ENCODE measurements at regions not wholly inside any gene's neighbourhood (a gene's known extent, or its start where the extent isn't known, plus 50 kb on each side); places are given as distances from the start of the nearest gene placed in this dataset.
"Not testable (repeated sequence)": the region's sequence is repeated elsewhere in the genome, so short reads cannot be mapped to it uniquely, and the experiment has no call there.

- H3K4me3 Mint-ChIP-seq: no peak overlapping the region
- H3K9me3 Mint-ChIP-seq: no peaks in the 10 kb centered on the region
- H3K27me3 Mint-ChIP-seq: no peaks in the 10 kb centered on the region
- no peak overlapping the region for H3K27ac Mint-ChIP-seq
- H3K4me1 Mint-ChIP-seq: no peaks in the 10 kb centered on the region
- no peak for ATAC-seq
- H3K36me3 Mint-ChIP-seq: no peaks in the 10 kb centered on the region
Measured at GRCh38 chr3:21043139-21043538, 707.9 kb downstream of the ZNF385D start.

- ATAC-seq: no peak
- Mint-ChIP-seq H3K9me3 (no peaks in the 10 kb centered on the region), H3K27ac (no peak overlapping the region), H3K27me3 (no peaks in the 10 kb centered on the region), H3K4me1 (no peaks in the 10 kb centered on the region), H3K36me3 (no peaks in the 10 kb centered on the region), H3K4me3 (no peak overlapping the region)
Measured at GRCh38 chr3:21042184-21042583, 708.8 kb downstream of the ZNF385D start.

- no peak for ATAC-seq
- Mint-ChIP-seq H3K27ac (no peak overlapping the region), H3K4me1 (no peaks in the 10 kb centered on the region), H3K36me3 (no peaks in the 10 kb centered on the region), H3K27me3 (no peaks in the 10 kb centered on the region), H3K9me3 (no peaks in the 10 kb centered on the region), H3K4me3 (no peak overlapping the region)
Measured at GRCh38 chr3:21041621-21042020, 709.4 kb downstream of the ZNF385D start.

GRCh38 chr3:21036888-21037287, 714.1 kb downstream of the ZNF385D start:
- Mint-ChIP-seq H3K9me3 (peaks cover 3% of the 10 kb centered on the region), H3K4me3 (no peak overlapping the region), H3K27ac (no peak overlapping the region), H3K4me1 (no peaks in the 10 kb centered on the region), H3K27me3 (no peaks in the 10 kb centered on the region), H3K36me3 (no peaks in the 10 kb centered on the region)
- no peak for ATAC-seq

- H3K27ac Mint-ChIP-seq: no peak overlapping the region
- H3K36me3 Mint-ChIP-seq: no peaks in the 10 kb centered on the region
- no peaks in the 10 kb centered on the region for H3K9me3 Mint-ChIP-seq
- H3K4me1 Mint-ChIP-seq: no peaks in the 10 kb centered on the region
- H3K27me3 Mint-ChIP-seq: no peaks in the 10 kb centered on the region
- ATAC-seq: no peak
- no peak overlapping the region for H3K4me3 Mint-ChIP-seq
Measured at GRCh38 chr3:21028412-21028811, 722.6 kb downstream of the ZNF385D start.

GRCh38 chr3:21024563-21024962, 726.4 kb downstream of the ZNF385D start:
- H3K27me3 Mint-ChIP-seq: no peaks in the 10 kb centered on the region
- no peak overlapping the region for H3K4me3 Mint-ChIP-seq
- no peak for ATAC-seq
- H3K4me1 Mint-ChIP-seq: no peaks in the 10 kb centered on the region
- H3K36me3 Mint-ChIP-seq: no peaks in the 10 kb centered on the region
- H3K27ac Mint-ChIP-seq: no peak overlapping the region
- no peaks in the 10 kb centered on the region for H3K9me3 Mint-ChIP-seq

GRCh38 chr3:21020681-21021080, 730.3 kb downstream of the ZNF385D start:
- H3K27me3 Mint-ChIP-seq: no peaks in the 10 kb centered on the region
- ATAC-seq: no peak
- peaks cover 6% of the 10 kb centered on the region for H3K9me3 Mint-ChIP-seq
- no peaks in the 10 kb centered on the region for H3K36me3 Mint-ChIP-seq
- H3K4me3 Mint-ChIP-seq: no peak overlapping the region
- no peak overlapping the region for H3K27ac Mint-ChIP-seq
- no peaks in the 10 kb centered on the region for H3K4me1 Mint-ChIP-seq

- no peaks in the 10 kb centered on the region for H3K36me3 Mint-ChIP-seq
- ATAC-seq: no peak
- H3K4me1 Mint-ChIP-seq: no peaks in the 10 kb centered on the region
- H3K9me3 Mint-ChIP-seq: peaks cover 6% of the 10 kb centered on the region
- H3K27ac Mint-ChIP-seq: no peak overlapping the region
- no peak overlapping the region for H3K4me3 Mint-ChIP-seq
- no peaks in the 10 kb centered on the region for H3K27me3 Mint-ChIP-seq
Measured at GRCh38 chr3:21020043-21020442, 731.0 kb downstream of the ZNF385D start.

DNA sequence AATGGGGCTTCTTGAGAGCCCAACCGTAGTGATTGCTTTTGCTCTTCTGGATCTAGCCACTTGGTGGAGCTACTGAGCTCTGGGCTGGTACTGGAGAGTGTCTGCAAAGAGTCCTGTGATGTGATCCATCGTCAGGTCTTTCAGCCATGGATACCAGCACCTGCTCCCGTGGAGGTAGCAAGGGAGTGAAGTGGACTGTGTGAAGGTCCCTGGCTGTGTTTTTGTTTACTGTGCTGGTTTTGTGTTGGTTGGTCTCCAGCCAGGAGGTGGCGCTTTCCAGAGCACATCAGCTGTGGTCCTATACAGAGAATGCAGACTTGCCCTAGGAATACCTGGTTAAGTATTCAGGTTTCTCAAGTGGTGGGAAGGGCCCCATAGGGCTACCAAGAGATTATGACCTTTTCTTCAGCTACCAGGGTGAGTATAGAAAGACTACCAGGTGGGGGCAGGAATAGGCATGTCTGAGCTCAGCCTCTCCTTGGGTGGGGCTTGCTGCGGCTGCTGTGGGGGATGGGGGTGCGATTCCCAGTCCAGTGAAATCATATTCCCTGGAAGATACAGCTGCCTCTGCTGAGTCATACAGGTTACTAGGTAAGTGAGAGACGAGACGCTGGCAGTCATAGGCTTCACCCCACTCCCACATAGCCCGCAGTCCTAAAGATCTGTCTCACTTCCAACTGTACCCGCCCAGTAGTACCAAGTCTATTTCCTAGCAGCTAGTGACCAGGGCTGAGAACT, 733.7 kb downstream of the ZNF385D start:
- Mint-ChIP-seq H3K27ac (no peak overlapping the region), H3K4me3 (no peak overlapping the region), H3K9me3 (peaks cover 12% of the 10 kb centered on the region), H3K4me1 (no peaks in the 10 kb centered on the region), H3K36me3 (no peaks in the 10 kb centered on the region), H3K27me3 (no peaks in the 10 kb centered on the region)
- ATAC-seq: no peak

DNA sequence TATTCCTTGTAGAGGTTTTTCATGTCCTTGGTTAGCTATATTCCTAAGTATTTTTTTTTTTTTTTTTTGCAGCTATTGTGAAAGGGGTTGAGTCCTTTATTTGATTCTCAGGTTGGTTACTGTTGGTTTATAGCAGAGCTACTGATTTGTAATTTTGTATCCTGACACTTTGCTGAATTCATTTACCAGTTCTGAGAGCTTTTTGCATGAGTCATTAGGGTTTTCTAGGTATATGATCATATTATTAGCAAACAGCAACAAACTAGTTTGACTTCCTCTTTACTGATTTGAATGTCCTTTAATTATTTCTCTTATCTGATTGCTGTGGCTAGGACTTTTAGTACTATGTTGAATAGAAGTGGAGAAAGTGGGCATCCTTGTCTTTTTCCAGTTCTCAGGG, 737.4 kb downstream of the ZNF385D start:
- Mint-ChIP-seq H3K27me3 (no peaks in the 10 kb centered on the region), H3K4me1 (no peaks in the 10 kb centered on the region), H3K27ac (no peak overlapping the region), H3K36me3 (no peaks in the 10 kb centered on the region), H3K9me3 (peaks cover 19% of the 10 kb centered on the region), H3K4me3 (no peak overlapping the region)
- no peak for ATAC-seq

DNA sequence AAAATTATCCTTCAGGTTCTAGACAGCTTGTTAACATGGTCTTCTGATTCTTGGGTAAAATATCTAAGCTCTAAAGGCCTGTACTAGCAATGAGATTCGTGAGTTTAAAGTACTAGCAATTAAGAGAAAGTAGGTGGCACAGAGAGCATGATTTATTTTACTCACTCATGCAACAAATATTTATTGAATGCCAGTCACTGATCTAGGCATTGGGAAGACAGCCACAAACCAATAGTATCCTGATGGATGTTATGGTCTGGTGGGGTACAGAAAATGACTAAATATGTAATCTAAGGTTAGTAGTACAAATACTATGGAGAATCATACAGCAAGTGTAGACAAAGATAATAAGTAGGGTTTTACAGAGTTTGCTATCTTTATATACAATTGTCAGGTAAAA, 751.3 kb downstream of the ZNF385D start:
- no peak for ATAC-seq
- Mint-ChIP-seq H3K9me3 (peaks cover 2% of the 10 kb centered on the region), H3K4me1 (no peaks in the 10 kb centered on the region), H3K27ac (no peak overlapping the region), H3K36me3 (no peaks in the 10 kb centered on the region), H3K27me3 (no peaks in the 10 kb centered on the region), H3K4me3 (no peak overlapping the region)

DNA sequence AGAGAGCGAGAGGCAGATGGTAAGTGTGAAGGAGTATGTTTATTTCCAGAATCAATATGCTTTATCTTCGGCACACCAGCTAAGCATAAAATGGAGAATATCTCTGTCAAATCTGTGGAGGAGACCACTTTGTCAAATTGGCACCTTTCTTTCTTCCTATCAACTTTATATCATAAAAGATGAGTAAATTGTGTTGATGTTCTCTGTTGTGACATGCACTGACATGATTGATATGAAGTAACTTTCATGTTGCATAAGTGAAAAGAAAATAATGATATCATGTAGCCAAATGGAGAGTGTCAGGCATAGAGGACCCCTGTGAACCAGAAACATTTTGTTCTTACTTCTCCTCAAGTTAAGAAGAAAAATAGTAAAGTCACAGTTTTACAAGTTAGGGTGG, 753.8 kb downstream of the ZNF385D start:
- Mint-ChIP-seq H3K4me3 (no peak overlapping the region), H3K9me3 (no peaks in the 10 kb centered on the region), H3K27me3 (no peaks in the 10 kb centered on the region), H3K4me1 (no peaks in the 10 kb centered on the region), H3K36me3 (no peaks in the 10 kb centered on the region), H3K27ac (no peak overlapping the region)
- ATAC-seq: no peak

DNA sequence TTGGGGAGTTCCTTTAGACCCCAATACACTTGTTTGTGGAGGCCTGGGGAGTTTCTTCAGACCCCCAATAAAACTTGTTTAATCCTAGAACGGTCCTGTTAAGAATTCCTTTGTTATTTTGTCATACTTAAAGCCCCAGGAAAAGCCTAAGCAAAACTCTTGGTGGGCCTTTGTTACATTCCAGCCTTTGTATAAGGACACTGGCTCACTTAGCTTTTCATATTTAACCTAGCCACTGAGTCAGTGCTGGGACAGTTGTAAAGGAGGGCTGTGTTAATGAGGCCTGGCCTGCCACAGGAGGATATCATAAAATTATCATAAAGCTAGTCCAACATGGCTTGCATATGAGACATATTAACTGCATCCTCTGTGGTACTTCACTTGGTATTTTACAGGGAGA, 760.1 kb downstream of the ZNF385D start:
- no peaks in the 10 kb centered on the region for H3K9me3 Mint-ChIP-seq
- H3K4me3 Mint-ChIP-seq: no peak overlapping the region
- ATAC-seq: no peak
- no peak overlapping the region for H3K27ac Mint-ChIP-seq
- no peaks in the 10 kb centered on the region for H3K36me3 Mint-ChIP-seq
- H3K4me1 Mint-ChIP-seq: no peaks in the 10 kb centered on the region
- no peaks in the 10 kb centered on the region for H3K27me3 Mint-ChIP-seq

DNA sequence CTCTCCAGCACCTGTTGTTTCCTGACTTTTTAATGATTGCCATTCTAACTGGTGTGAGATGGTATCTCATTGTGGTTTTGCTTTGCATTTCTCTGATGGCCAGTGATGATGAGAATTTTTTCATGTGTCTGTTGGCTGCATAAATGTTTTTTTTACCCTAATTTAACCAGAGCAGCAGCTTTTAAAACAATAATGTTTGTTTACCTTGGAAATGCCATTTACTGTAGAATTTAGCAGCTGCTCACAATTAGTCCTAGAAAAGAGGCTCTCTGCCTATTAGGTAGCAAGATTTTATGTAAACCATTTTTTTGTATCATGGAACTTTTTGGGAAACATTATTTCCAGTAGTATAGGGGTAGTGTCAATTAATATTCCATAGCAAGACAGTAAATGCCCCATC, 761.4 kb downstream of the ZNF385D start:
- H3K36me3 Mint-ChIP-seq, H3K4me3 Mint-ChIP-seq, H3K9me3 Mint-ChIP-seq, H3K27ac Mint-ChIP-seq, H3K27me3 Mint-ChIP-seq, H3K4me1 Mint-ChIP-seq, ATAC-seq: not testable (repeated sequence)

DNA sequence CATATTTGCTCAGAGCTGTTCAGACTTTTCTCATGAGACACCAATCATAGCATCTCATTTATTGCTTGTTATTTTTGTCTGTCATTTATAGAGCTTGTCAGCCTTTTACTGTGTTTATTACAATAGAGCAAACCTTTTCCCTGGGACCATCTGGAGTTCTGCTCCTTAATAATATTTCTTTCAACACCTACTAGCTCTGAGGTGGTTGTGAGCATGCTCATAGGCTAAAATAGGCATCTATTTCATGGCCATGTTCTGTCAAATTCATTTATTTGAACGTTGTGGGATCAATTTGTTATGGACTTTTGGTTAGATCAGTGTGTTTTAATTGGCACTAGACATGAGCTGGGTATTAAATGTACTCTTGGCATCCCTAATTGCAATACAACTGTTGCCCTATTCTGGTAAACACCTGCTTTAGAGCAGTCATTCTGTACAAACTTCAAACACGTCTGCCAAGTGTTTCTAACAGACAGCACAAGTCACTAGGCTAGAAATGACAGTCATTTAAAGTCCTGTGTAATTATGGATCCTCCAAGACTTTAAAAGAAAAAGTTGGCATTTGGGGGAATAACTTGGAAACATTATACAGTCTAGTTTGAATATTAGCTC, 766.3 kb downstream of the ZNF385D start:
- Mint-ChIP-seq H3K4me3 (no peak overlapping the region), H3K27me3 (no peaks in the 10 kb centered on the region), H3K4me1 (no peaks in the 10 kb centered on the region), H3K36me3 (no peaks in the 10 kb centered on the region), H3K27ac (no peak overlapping the region), H3K9me3 (no peaks in the 10 kb centered on the region)
- no peak for ATAC-seq

DNA sequence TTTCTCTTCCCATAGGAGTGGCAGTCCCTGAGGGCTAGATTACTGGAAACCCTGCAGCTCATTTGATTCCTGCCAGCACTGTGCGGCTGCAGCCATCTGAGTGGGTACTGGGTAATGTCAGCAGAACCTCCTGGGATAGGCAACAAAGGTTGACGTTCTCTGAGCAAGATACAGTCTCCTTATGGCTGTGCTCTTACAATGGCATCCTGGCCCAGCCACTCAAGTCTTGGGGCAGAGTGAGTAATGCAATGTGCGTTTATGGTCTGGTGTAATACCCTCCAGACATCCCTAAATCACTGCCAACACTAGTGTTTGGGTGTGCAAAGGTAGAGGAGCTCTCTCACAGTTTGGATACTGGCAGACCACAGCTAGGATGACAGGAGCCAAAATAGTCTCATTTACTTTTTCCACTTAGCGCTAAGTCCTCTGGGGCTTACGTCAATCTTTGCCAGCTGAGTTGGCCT, 775.8 kb downstream of the ZNF385D start:
- peak; percentile 34 for ATAC-seq
- no peaks in the 10 kb centered on the region for H3K27me3 Mint-ChIP-seq

More for the DNA sequence above, 775.8 kb downstream of the ZNF385D start:
- Mint-ChIP-seq H3K4me1 (no peaks in the 10 kb centered on the region), H3K9me3 (no peaks in the 10 kb centered on the region), H3K4me3 (no peak overlapping the region), H3K27ac (no peak overlapping the region), H3K36me3 (no peaks in the 10 kb centered on the region)
